ENCODE measurements at regions not wholly inside any gene's neighbourhood (a gene's known extent, or its start where the extent isn't known, plus 50 kb on each side); places are given as distances from the start of the nearest gene placed in this dataset.

DNA sequence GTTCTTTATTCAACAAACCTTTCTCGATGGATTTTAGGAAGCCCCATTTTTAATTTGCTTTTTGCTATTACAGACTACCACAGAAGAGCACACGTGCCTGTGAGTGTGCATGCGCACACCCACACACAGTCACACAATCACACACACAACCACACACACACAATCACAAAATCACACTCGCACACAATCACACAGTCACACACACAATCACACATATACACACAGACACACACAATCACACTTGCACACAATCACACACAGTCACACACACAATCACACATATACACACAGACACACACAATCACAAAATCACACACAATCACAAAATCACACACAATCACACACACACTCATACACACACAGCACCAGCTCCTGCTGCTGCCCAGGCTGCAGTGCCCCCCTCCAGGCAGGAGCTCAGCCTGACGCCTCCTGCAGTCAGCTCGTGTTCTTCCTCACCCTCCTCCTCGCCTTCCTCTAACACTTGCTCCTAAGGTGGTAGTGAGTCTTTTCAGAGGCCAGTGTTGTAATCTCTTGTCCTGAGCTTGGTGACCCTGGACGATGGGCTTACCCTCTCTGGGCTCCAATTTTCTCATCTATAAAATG, 125.0 kb upstream of the SOX1 start:
- Histone ChIP-seq H3K79me2 (ENCODE audit: control insufficient read depth, insufficient read depth, low read length) (no peaks in the 10 kb centered on the region), H3K4me3 (no peak overlapping the region), H2AFZ (ENCODE audit: control insufficient read depth, low read depth, low read length) (no peak overlapping the region), H3K4me1 (ENCODE audit: control insufficient read depth, insufficient read depth, low read length) (no peaks in the 10 kb centered on the region), H3K27me3 (replicated peaks in 1 of 2; ENCODE audit: control insufficient read depth in 2 of 2, insufficient read depth in 2 of 2, low read length in 1 of 2) (no peaks in the 10 kb centered on the region), H4K20me1 (ENCODE audit: control insufficient read depth, insufficient read depth) (no peaks in the 10 kb centered on the region), H3K9me3 (replicated peaks; ENCODE audit: control insufficient read depth, insufficient read depth, low read length) (no peaks in the 10 kb centered on the region; the same call in 2 of the 3 replicates), H3K4me2 (ENCODE audit: control insufficient read depth, insufficient read depth) (no peak overlapping the region), H3K9ac (ENCODE audit: control insufficient read depth, insufficient read depth, low read length) (no peak overlapping the region), H3K27ac (ENCODE audit: control insufficient read depth, insufficient read depth) (no peak overlapping the region), H3K36me3 (ENCODE audit: control insufficient read depth in 2 of 2, insufficient read depth in 2 of 2, low read length in 1 of 2) (no peaks in the 10 kb centered on the region)
- DNase-seq (ENCODE audit: low read depth, low spot score) (no peak), FAIRE-seq (no peak), ATAC-seq (no peak)
- 37% methylated on average over 8 of the region's 8 CpGs for WGBS (ENCODE audit: insufficient coverage, insufficient replicate concordance, low lambda C conversion rate, missing lambda C conversion rate)
- no peak for TF ChIP-seq SRF (IDR thresholded peaks at IDR 0.05; ENCODE audit: low read depth in 2 of 2, low read length in 2 of 2)
- TF ChIP-seq MEF2B (IDR thresholded peaks at IDR 0.05; ENCODE audit: partially characterized antibody, poor library complexity, severe bottlenecking): no peak
- TF ChIP-seq BCL3 (IDR thresholded peaks at IDR 0.05; ENCODE audit: borderline replicate concordance, insufficient read depth, low read depth, low read length, poor library complexity, severe bottlenecking): peak; percentile 88
- TF ChIP-seq, protein P1, sequence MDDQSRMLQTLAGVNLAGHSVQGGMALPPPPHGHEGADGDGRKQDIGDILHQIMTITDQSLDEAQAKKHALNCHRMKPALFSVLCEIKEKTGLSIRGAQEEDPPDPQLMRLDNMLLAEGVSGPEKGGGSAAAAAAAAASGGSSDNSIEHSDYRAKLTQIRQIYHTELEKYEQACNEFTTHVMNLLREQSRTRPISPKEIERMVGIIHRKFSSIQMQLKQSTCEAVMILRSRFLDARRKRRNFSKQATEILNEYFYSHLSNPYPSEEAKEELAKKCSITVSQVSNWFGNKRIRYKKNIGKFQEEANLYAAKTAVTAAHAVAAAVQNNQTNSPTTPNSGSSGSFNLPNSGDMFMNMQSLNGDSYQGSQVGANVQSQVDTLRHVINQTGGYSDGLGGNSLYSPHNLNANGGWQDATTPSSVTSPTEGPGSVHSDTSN (IDR thresholded peaks at IDR 0.05; ENCODE audit: insufficient replicate concordance, low read depth, low read length): peak; percentile 14
- TF ChIP-seq, protein P2, sequence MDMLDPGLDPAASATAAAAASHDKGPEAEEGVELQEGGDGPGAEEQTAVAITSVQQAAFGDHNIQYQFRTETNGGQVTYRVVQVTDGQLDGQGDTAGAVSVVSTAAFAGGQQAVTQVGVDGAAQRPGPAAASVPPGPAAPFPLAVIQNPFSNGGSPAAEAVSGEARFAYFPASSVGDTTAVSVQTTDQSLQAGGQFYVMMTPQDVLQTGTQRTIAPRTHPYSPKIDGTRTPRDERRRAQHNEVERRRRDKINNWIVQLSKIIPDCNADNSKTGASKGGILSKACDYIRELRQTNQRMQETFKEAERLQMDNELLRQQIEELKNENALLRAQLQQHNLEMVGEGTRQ (IDR thresholded peaks at IDR 0.05; ENCODE audit: borderline replicate concordance, low read depth, low read length): no peak
- no TSS peak for BruUV-seq (replicated peaks)
- ChIA-PET RAD21 (ENCODE audit: unreplicated experiment) (no interaction called here), POLR2A (no interaction called here), CTCF (no interaction called here), SMC1A (ENCODE audit: uncharacterized antibody, unreplicated experiment) (no interaction called here)
- in situ Hi-C loops (cut with MboI) (no loop called here), intact Hi-C loops (cut with micrococcal nuclease; ENCODE audit: unreplicated experiment) (no loop called here)

All from GM12878 (cell line).